ENCODE measurements at regions not wholly inside any gene's neighbourhood (a gene's known extent, or its start where the extent isn't known, plus 50 kb on each side); places are given as distances from the start of the nearest gene placed in this dataset.

- Histone ChIP-seq H3K14ac (replicated peaks; ENCODE audit: low read depth, low read length) (no peak overlapping the region), H2BK15ac (ENCODE audit: low read depth, low read length) (no peak overlapping the region), H3K79me1 (ENCODE audit: low read depth in 1 of 2, low read length in 2 of 2) (no peaks in the 10 kb centered on the region), H4K5ac (ENCODE audit: low read depth, low read length) (no peak overlapping the region), H3K9me1 (ENCODE audit: insufficient read depth, low read length) (no peaks in the 10 kb centered on the region), H3K4ac (ENCODE audit: low read depth, low read length) (no peak overlapping the region), H2BK120ac (ENCODE audit: low read depth, low read length) (no peak overlapping the region), H3K4me2 (ENCODE audit: low read depth, low read length) (no peak overlapping the region), H2BK20ac (ENCODE audit: low read depth, low read length) (no peak overlapping the region), H3K18ac (ENCODE audit: low read depth, low read length) (no peak overlapping the region), H2BK5ac (ENCODE audit: low read depth, low read length, poor library complexity, severe bottlenecking) (no peak overlapping the region), H3K27ac (ENCODE audit: insufficient read depth, low read length) (no peak overlapping the region), H2AFZ (replicated peaks; ENCODE audit: low read length, poor library complexity) (no peak overlapping the region), H3K27me3 (ENCODE audit: control insufficient read depth, insufficient read depth, low read length) (peaks cover 4% of the 10 kb centered on the region; the same call in 1 of the 2 replicates), H3K23ac (ENCODE audit: low read depth, low read length) (no peak overlapping the region), H3K36me3 (ENCODE audit: control insufficient read depth, insufficient read depth, low read length) (no peaks in the 10 kb centered on the region), H3K56ac (ENCODE audit: extremely low read depth, insufficient read depth, low read length) (no peak overlapping the region), H3K9me3 (ENCODE audit: control insufficient read depth, insufficient read depth, low read length) (no peaks in the 10 kb centered on the region), H4K20me1 (ENCODE audit: insufficient read depth, low read length) (no peaks in the 10 kb centered on the region), H2AK9ac (replicated peaks; ENCODE audit: low read depth, low read length, poor library complexity) (peak overlapping the region; percentile 67), H3K4me3 (ENCODE audit: insufficient read depth, low read depth, low read length) (no peak overlapping the region), H3K4me1 (ENCODE audit: control insufficient read depth, insufficient read depth, low read length) (peaks cover 4% of the 10 kb centered on the region; the same call in 1 of the 2 replicates), H4K8ac (ENCODE audit: low read depth in 2 of 2, low read length in 2 of 2) (0 out of 4 replicates have a peak overlapping the region, but pooled peaks of 1 of the 2 experiments have one; percentile 32), H4K91ac (ENCODE audit: insufficient read depth, low read depth, low read length) (no peak overlapping the region), H3K9ac (ENCODE audit: low read depth, low read length) (no peak overlapping the region), H2AK5ac (ENCODE audit: low read depth, low read length) (no peak overlapping the region)
- intact Hi-C loops (cut with micrococcal nuclease) (no loop called here), in situ Hi-C loops (cut with MboI; ENCODE audit: low sequenced_read_pairs) (no loop called here), dilution Hi-C loops (cut with HindIII; ENCODE audit: low sequenced_read_pairs, unreplicated experiment) (no loop called here)
- ATAC-seq (ENCODE audit: low read depth), result no peak
- POLR2A ChIA-PET (ENCODE audit: unreplicated experiment), result no interaction called here
- no TSS peak for BruUV-seq (replicated peaks)
- CTCF ChIA-PET, result no interaction called here
- no peak for DNase-seq
- WGBS, 2 experiments (ENCODE audit: extremely low coverage in 2 of 2, insufficient read length in 1 of 2), result 86% methylated on average over 1 of the region's 11 CpGs; no CpG with 5 or more reads in 1 of the 2 experiments
- no peak for TF ChIP-seq CHD1 (IDR thresholded peaks at IDR 0.05; ENCODE audit: low read depth, low read length)
- TF ChIP-seq NFE2L2 (IDR thresholded peaks at IDR 0.05; ENCODE audit: low read depth, low read length), result no peak
- no peak for TF ChIP-seq MAFK (IDR thresholded peaks at IDR 0.05; ENCODE audit: low read depth, low read length)
- no peak for TF ChIP-seq RAD21 (IDR thresholded peaks at IDR 0.05; ENCODE audit: low read length)
- no peak for TF ChIP-seq RFX5 (IDR thresholded peaks at IDR 0.05; ENCODE audit: low read depth, low read length)
- TF ChIP-seq ELK1 (IDR thresholded peaks at IDR 0.05; ENCODE audit: borderline replicate concordance, low read depth, low read length), result no peak
- TF ChIP-seq SMC3 (IDR thresholded peaks at IDR 0.05; ENCODE audit: low read depth, low read length), result no peak
- no peak for TF ChIP-seq CEBPB (IDR thresholded peaks at IDR 0.05; ENCODE audit: low read depth, low read length)
These were observed 207.3 kb upstream of the IER5L start for GRCh38 chr9:129385211-129385934.
